ENCODE measurements at regions not wholly inside any gene's neighbourhood (a gene's known extent, or its start where the extent isn't known, plus 50 kb on each side); places are given as distances from the start of the nearest gene placed in this dataset.

DNA sequence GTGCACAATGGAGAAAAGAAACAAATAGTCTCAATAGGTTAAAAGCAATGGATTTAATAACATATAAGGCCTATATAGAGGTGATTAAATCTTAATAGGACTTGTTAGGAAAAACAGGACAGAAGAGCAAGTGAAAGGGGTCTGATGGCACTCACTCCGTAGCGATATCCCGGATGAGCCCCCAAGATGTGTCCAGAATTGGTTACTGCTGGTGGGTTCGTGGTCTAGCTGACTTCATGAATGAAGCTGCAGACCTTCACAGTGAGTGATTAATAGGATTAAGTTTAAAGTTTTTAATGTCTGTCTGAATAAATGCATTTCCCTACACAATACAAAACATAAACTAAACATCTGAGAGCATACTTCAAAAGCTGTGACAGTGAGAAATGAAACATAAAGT is 110.4 kb upstream of the FAM174A start:
- Histone ChIP-seq H3K27me3 (ENCODE audit: insufficient read depth, low read depth) (no peaks in the 10 kb centered on the region), H3K36me3 (ENCODE audit: insufficient read depth) (no peaks in the 10 kb centered on the region), H3K9ac (no peak overlapping the region), H2AFZ (ENCODE audit: low read depth) (no peak overlapping the region), H3K4me2 (no peak overlapping the region), H3K79me2 (ENCODE audit: insufficient read depth, low read depth) (no peaks in the 10 kb centered on the region), H3K27ac (no peak overlapping the region), H3K4me1 (ENCODE audit: low read depth, poor library complexity, severe bottlenecking) (no peaks in the 10 kb centered on the region), H3K4me3 (IDR thresholded peaks at IDR 0.05; ENCODE audit: insufficient read depth, low read depth, low read length) (no peak overlapping the region), H4K20me1 (ENCODE audit: insufficient read depth) (no peaks in the 10 kb centered on the region)
- TF ChIP-seq, protein P1, sequence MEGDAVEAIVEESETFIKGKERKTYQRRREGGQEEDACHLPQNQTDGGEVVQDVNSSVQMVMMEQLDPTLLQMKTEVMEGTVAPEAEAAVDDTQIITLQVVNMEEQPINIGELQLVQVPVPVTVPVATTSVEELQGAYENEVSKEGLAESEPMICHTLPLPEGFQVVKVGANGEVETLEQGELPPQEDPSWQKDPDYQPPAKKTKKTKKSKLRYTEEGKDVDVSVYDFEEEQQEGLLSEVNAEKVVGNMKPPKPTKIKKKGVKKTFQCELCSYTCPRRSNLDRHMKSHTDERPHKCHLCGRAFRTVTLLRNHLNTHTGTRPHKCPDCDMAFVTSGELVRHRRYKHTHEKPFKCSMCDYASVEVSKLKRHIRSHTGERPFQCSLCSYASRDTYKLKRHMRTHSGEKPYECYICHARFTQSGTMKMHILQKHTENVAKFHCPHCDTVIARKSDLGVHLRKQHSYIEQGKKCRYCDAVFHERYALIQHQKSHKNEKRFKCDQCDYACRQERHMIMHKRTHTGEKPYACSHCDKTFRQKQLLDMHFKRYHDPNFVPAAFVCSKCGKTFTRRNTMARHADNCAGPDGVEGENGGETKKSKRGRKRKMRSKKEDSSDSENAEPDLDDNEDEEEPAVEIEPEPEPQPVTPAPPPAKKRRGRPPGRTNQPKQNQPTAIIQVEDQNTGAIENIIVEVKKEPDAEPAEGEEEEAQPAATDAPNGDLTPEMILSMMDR (conservative IDR thresholded peaks at IDR 0.05; ENCODE audit: low read depth, low read length) = no peak

DNA sequence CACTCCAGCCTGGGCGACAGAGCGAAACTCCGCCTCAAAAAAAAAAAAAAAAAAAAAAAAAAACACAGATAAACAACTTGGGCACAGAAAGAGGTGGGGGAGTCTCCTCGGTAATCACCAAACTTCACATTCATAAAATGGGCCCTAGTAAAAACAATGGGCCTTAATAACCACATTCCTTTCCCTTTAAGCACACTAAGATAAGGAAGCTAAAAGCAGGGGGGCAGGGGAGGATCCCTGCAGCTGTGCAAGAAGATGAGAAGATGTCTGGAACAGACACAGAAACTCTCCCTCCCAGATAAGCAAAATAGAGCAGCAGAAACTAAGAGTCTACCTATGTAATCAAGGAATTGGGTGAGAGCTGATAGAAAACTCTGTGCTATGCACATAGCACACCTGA is 111.2 kb upstream of the FAM174A start:
- Histone ChIP-seq H3K4me1 (ENCODE audit: low read depth, poor library complexity, severe bottlenecking) (no peaks in the 10 kb centered on the region), H3K79me2 (ENCODE audit: insufficient read depth, low read depth) (no peaks in the 10 kb centered on the region), H4K20me1 (ENCODE audit: insufficient read depth) (no peaks in the 10 kb centered on the region), H3K4me3 (IDR thresholded peaks at IDR 0.05; ENCODE audit: insufficient read depth, low read depth, low read length) (no peak overlapping the region), H3K27ac (no peak overlapping the region), H2AFZ (ENCODE audit: low read depth) (no peak overlapping the region), H3K27me3 (ENCODE audit: insufficient read depth, low read depth) (no peaks in the 10 kb centered on the region), H3K9ac (no peak overlapping the region), H3K36me3 (ENCODE audit: insufficient read depth) (no peaks in the 10 kb centered on the region), H3K4me2 (no peak overlapping the region)
- TF ChIP-seq, protein P1 (conservative IDR thresholded peaks at IDR 0.05; ENCODE audit: low read depth, low read length) = no peak

DNA sequence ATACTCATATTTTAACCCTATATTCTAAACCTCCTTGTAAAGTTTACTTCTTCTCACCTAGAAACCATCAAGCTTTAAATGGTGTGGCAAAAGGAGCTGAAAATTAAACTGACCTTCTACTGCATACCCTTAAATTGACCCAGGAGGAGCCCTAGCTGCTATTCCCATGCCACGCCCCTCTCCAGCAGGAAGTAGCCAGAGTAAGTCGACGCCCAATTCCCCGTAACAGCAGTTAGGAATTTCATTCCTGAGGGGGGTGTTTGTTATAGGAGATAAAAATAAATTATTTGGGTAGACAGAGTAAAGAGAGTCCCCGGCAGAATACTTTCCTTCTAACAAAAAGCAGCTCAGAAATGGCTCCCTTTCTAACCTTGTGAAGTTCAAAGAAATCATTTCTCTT is 111.8 kb upstream of the FAM174A start:
- Histone ChIP-seq H3K9ac (no peak overlapping the region), H3K27ac (no peak overlapping the region), H3K36me3 (ENCODE audit: insufficient read depth) (no peaks in the 10 kb centered on the region), H3K79me2 (ENCODE audit: insufficient read depth, low read depth) (no peaks in the 10 kb centered on the region), H4K20me1 (ENCODE audit: insufficient read depth) (no peaks in the 10 kb centered on the region), H3K4me1 (ENCODE audit: low read depth, poor library complexity, severe bottlenecking) (no peaks in the 10 kb centered on the region), H3K27me3 (ENCODE audit: insufficient read depth, low read depth) (no peaks in the 10 kb centered on the region), H3K4me3 (IDR thresholded peaks at IDR 0.05; ENCODE audit: insufficient read depth, low read depth, low read length) (no peak overlapping the region), H3K4me2 (no peak overlapping the region), H2AFZ (ENCODE audit: low read depth) (no peak overlapping the region)
- TF ChIP-seq, protein P1 (conservative IDR thresholded peaks at IDR 0.05; ENCODE audit: low read depth, low read length) = no peak

DNA sequence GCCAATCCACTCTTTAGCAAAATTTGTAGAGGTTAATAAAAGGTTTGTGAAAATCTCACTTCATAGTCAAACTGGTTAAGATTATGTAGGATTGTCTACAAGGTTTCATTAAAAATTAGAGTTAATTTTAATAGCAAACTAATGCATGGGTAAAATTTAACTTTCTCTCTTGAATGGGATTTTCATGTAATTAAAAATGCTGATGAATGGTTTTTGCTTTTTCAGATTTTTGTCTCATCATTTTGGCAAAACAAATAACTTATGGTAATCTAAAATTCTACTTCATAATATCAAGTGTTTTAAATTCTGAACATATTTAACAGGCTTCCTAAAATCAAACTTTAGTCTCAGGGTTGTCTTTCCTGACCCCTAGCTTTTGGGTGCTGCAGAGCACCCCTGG is 113.8 kb upstream of the FAM174A start:
- no peak overlapping the region for H3K4me2 ChIP-seq
- no peaks in the 10 kb centered on the region for H3K79me2 ChIP-seq (ENCODE audit: insufficient read depth, low read depth)
- H3K4me1 ChIP-seq (ENCODE audit: low read depth, poor library complexity, severe bottlenecking) = no peaks in the 10 kb centered on the region
- no peaks in the 10 kb centered on the region for H4K20me1 ChIP-seq (ENCODE audit: insufficient read depth)
- H3K36me3 ChIP-seq (ENCODE audit: insufficient read depth) = no peaks in the 10 kb centered on the region
- H3K9ac ChIP-seq = no peak overlapping the region
- H3K27ac ChIP-seq = no peak overlapping the region
- TF ChIP-seq, protein P1 (conservative IDR thresholded peaks at IDR 0.05; ENCODE audit: low read depth, low read length) = no peak
- no peaks in the 10 kb centered on the region for H3K27me3 ChIP-seq (ENCODE audit: insufficient read depth, low read depth)
- no peak overlapping the region for H2AFZ ChIP-seq (ENCODE audit: low read depth)
- H3K4me3 ChIP-seq (IDR thresholded peaks at IDR 0.05; ENCODE audit: insufficient read depth, low read depth, low read length) = no peak overlapping the region

DNA sequence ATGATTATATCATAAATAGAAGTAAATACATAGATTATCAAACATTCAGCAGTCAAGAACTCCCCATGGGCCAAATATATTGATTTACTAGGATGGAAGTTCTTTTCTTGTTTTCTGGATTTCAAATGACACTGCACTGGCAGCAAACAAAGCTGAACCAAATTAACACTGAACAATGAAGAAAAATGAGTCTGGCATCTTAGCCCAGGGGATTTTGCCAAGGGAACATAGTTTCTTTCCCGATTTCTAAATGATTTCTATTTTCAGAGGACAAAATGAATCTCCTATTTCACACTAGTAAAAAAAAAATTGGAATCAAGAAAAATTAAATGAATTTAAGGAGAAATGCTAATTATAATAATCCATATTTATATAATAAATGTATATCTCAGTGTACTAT is 116.9 kb upstream of the FAM174A start:
- Histone ChIP-seq H3K27me3 (ENCODE audit: insufficient read depth, low read depth) (no peaks in the 10 kb centered on the region), H2AFZ (ENCODE audit: low read depth) (no peak overlapping the region), H3K9ac (no peak overlapping the region), H3K4me1 (ENCODE audit: low read depth, poor library complexity, severe bottlenecking) (no peaks in the 10 kb centered on the region), H3K27ac (no peak overlapping the region), H3K79me2 (ENCODE audit: insufficient read depth, low read depth) (no peaks in the 10 kb centered on the region), H3K4me2 (no peak overlapping the region), H4K20me1 (ENCODE audit: insufficient read depth) (no peaks in the 10 kb centered on the region), H3K36me3 (ENCODE audit: insufficient read depth) (no peaks in the 10 kb centered on the region), H3K4me3 (IDR thresholded peaks at IDR 0.05; ENCODE audit: insufficient read depth, low read depth, low read length) (no peak overlapping the region)
- TF ChIP-seq, protein P1 (conservative IDR thresholded peaks at IDR 0.05; ENCODE audit: low read depth, low read length) = no peak

Data from KMS-11 (cell line).